RCC 7860 (cell line): ENCODE measurements at regions not wholly inside any gene's neighbourhood (a gene's known extent, or its start where the extent isn't known, plus 50 kb on each side); places are given as distances from the start of the nearest gene placed in this dataset.

Source experiments
- DNase-seq: peaks from one replicate; pipeline ENCODE4 v3.0.0-alpha.2; 2015; ENCODE audit warnings: low spot score
- FAIRE-seq: peaks from 2 replicates; lab custom pipeline; 2012; peaks lifted over from hg19 to GRCh38; lab: Jason Lieb, UNC

- no peak for FAIRE-seq
These were observed 53.1 kb upstream of the BCO1 start for GRCh38 chr16:81185416-81185815.

GRCh38 chr16:81181013-81181720, 57.3 kb upstream of the BCO1 start:
- DNase-seq (peak; percentile 90), FAIRE-seq (peak; percentile 90)

More at GRCh38 chr16:81185416-81185815, 53.1 kb upstream of the BCO1 start:
- no peak for DNase-seq

- no peak for FAIRE-seq
- no peak for DNase-seq
These were observed 57.9 kb upstream of the BCO1 start for GRCh38 chr16:81180578-81180977.

- DNase-seq, result no peak
These were observed 59.3 kb upstream of the BCO1 start for GRCh38 chr16:81179219-81179618.

DNA sequence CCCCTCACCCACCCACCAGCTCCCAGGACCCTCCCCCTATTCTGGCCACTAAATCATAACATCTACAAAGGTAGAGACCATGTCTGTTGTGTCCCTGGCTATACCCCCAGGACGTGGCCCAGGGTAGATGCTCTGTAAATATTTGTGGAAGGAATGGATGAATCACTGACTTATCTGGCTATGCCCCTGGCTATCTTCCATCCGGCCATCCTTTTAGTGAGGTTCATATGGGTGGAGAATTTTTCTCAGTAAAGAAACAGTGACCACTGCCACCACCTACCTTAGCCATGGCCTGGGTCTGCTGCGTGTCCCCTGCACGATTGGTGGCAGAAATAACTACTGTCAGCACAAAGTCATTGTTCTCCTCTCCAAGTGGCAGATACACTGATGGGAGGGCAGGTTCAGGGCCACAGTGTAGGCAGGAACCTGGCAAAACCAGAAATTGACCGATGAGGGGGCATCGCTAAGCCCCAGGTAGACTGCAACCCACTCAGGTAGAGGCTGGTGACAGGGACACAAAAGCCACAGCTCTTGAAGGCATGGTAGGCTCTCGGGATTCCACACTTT, 63.1 kb upstream of the BCO1 start:
- DNase-seq (peak; percentile 32), FAIRE-seq (no peak)

More at GRCh38 chr16:81179219-81179618, 59.3 kb upstream of the BCO1 start:
- no peak for FAIRE-seq

- FAIRE-seq, result no peak
These were observed 63.7 kb upstream of the BCO1 start for GRCh38 chr16:81174644-81175324.

DNA sequence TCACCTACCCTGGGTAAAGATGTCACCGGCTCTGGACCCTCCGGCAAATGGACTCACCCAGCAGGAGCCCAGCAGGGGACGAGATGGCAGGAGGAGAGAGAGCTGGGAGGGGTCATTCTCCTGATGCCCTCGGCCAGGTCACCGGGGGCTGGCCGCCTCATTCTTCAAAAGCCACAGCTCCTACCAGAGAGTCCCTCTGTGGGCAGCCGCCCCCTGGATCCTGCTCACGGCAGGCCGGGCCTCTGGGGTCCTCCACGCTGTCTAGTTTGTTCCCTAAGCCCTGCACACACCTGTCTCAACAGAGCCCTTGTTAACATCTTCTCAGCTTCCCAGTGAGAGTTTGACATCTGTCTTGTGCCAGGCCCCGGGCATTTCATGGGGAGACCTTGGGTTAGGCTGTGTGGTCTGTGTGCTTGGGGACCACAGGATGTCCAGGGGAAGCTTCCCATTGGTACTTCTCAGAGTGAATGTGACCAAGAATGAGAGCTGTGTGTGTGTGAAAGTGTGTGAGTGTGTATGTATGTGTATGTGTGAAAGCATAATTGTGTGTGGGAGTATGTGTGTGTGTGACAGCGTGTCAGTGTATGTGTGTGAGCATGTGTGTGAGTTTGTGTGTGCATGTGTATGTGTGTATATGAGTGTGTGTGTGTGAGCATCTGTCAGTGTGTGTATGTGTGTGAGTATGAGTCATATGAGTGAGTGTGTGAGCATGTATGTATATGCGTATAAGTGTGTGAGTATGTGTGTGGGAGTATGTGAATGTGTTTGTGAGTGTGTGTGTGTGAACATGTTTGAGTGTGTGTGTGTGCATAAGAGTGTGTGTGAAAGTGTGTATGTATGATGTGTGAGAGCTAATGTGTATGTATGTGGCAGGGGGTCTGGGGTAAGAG, 65.5 kb upstream of the BCO1 start:
- FAIRE-seq, result no peak
- no peak for DNase-seq

More at GRCh38 chr16:81174644-81175324, 63.7 kb upstream of the BCO1 start:
- DNase-seq, result no peak

GRCh38 chr16:81170824-81171223, 67.7 kb upstream of the BCO1 start:
- no peak for DNase-seq
- no peak for FAIRE-seq

DNA sequence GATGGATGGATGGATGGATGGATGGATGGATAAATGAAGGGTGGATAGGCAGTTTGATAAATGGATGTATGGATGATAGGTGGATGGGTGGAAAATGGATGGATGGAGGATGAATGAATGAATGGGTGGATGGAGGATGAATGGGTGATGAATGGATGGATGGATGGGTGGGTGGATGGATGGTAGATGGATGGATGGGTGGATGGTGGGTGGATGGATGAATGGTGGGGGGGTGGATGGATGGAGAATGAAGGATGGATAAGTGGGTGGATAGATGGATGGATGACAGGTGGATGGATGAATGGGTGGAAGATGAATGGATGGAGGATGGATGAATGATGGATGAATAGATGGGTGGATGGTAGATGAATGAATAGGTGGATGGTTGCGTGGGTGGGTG, 70.1 kb upstream of the BCO1 start:
- FAIRE-seq (no peak), DNase-seq (no peak)

- no peak for DNase-seq
- FAIRE-seq, result no peak
These were observed 70.6 kb upstream of the BCO1 start for GRCh38 chr16:81167851-81168250.

DNA sequence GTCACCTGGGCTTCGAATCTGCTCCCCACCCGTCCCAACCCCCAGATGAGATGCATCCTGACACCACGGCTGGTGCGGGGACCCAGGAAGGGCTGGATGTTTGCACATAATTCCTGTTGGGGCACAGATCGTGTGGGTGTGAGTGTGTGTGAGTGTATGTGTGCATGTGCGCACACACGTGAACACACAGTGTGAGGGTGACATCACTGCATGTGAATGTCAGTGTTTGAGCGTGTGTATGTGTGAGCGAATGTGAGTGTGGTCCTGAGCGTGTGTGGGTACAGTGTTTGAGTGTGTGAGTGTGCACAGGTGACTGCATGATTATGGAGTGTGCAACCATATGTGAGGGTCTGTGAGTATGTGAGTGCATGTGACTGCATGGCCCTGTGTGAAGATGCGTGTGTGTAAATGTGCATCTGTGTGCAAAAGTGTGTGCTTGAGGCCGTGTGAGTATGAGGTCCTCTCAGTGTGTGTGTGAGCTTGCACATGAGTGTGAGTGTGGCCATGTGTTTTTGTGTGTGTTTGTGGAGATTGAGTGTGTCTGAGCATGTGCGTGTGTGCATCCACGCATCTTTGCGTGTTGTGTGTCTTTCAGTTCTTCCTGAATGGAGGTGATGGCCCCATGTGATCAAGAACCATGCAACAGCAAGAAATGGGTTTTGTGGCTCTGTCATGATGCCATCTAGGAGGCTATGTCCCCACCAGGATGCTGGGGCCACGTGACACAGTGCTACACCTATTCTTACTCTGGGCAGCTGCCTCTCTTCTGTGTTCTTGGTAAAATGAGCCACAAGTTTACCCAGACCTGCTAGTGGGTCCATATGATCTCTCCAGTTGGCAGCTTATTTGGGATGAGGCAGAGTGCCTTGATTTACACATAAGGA, 70.5 kb upstream of the GCSH start:
- FAIRE-seq (no peak), DNase-seq (no peak)

DNA sequence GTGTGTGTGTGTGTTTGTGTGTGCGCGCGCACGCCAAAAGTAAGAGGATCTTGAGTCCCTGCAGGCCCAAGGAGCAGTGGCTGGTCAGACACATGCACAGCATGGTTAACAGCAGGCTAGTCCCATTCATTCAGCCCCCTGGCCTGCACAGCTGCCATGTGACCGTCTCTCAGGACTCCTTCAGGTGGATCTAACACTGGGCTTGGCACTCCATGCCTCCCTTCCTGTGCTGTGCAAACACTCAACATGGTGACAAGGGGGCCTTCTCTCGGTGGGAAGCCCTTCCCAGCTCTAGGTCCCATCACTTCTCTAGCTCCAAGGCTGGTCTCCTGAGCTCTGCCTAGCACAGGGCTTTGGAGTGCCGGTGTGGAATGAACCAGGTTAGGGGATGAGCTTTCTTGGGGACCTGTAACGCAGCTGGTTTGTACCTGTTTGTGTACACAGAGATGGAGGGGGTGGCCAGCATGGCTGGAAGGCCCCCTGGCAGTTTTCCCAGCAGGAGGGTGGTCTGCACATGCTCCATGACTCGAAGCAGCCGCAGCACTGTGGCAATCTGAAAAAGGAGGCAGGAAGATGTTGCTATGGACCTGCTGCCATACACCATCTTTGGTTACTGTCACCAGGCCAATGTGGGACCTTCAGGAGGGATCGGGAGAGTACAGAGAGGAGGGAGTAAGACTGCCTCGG, 69.4 kb upstream of the GCSH start:
- FAIRE-seq, result no peak

GRCh38 chr16:81164958-81165357, 68.8 kb upstream of the GCSH start:
- no peak for FAIRE-seq
- no peak for DNase-seq

More for the DNA sequence above, 69.4 kb upstream of the GCSH start:
- DNase-seq, result no peak

GRCh38 chr16:81164481-81164880, 68.3 kb upstream of the GCSH start:
- DNase-seq (no peak), FAIRE-seq (no peak)

DNA sequence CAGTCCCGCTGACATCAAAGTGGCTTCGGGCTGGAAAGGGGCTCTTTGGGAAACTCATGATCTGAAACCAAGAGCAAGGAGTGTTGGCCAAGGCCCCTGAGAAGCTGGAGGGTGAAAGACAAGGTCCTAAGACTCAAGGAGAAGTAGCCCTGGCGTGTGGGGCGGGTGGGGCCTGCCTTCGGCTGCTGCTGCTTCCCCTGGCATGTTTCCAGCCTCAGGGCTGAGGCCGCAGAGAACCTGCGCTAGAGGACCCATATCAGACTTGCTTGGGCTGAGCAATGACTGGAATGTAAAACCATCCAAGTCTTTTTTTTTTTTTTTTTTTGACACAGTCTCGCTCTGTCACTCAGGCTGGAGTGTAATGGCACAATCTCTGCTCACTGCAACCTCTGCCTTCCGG, 67.5 kb upstream of the GCSH start:
- DNase-seq (no peak), FAIRE-seq (no peak)

- DNase-seq (no peak), FAIRE-seq (no peak)
These were observed 62.8 kb upstream of the GCSH start for GRCh38 chr16:81158964-81159363.

DNA sequence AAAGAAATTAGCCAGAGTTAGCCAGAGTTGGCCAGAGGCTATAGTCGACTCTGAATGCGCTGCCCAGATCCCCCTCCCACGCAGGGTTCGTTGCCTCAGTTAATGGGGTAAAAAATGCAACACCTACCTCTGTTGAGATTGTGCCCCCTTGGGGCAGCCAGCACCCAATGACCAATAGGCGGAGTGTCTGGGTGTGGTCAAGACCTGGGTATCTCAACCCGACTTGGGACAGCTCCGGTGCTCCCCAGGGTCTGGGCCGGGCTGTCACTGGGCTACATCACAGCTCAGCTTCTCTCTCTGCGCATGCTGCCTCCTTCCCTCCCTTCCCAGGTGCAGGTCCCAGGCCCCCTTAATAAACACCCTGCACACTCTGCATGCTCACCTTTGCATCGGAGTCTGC, 59.6 kb upstream of the GCSH start:
- FAIRE-seq (no peak), DNase-seq (no peak)

GRCh38 chr16:81151648-81152310, 55.6 kb upstream of the GCSH start:
- FAIRE-seq, result no peak
- DNase-seq, result no peak

DNA sequence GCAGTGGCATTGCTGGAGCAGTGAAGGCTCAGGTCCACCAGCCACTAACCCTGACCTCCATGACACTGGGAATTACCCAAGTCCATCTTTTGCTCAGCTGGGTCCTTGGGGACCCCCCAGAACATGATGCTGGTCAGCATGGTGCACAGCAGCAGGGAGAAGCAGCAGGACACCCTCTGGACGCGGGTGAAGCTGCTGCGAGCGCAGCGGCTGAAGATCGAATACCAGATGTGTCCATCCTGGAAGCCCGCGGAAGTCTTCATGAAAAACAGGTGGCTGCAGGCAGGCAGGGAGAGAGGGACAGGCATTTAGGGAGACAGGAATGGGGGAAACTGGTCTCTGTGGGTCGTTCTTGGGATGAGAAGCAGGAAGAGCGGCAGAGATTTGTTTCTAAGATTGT, 53.4 kb upstream of the GCSH start:
- FAIRE-seq (no peak), DNase-seq (no peak)
